Cerebellar cortex (tissue), 1 donor: ENCODE measurements at regions not wholly inside any gene's neighbourhood (a gene's known extent, or its start where the extent isn't known, plus 50 kb on each side); places are given as distances from the start of the nearest gene placed in this dataset.
"Not testable (repeated sequence)": the region's sequence is repeated elsewhere in the genome, so short reads cannot be mapped to it uniquely, and the experiment has no call there.

Source experiments
- DNase-seq: peaks from one replicate; pipeline ENCODE4 v3.0.0-alpha.2; 2015; ENCODE audit warnings: low spot score

DNA sequence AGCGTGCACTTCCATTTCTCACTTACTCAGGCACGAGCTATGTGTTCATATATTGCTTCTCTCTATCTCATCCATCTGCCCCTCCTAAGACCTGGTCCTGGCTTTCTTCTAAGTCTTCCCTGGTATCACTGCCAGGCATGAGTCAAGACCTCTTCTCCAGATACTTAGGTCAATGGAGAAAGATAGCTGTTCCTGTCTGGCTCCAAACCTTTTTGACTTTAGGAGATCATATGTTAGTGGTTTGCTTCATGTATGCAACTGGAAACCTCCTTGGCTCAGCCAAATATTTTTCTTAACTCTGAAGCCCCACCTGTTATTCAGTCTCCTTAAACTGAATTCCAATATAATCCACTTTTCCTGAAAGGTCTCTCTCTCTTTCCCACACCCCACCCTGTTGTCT is 211.6 kb upstream of the PTBP2 start:
- DNase-seq: no peak

DNA sequence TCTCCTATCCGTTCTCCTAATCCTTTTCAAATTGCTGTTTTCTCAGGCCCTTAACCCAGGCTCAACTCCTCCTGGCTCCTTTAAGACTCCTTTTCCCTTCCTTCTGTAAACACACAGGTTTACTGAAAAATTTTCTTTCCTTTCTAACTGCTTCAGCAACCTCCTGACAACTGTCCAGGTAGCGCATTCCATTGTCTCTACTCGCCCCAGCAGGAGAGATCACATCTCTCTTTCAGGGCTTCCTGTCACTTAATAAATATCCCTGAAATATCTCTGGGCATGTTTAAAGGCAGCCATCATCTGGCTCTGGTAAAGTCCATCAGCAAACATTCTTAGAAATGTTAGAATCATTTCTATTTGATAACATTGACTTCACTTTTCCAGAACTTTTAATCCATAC is 211.2 kb upstream of the PTBP2 start:
- no peak for DNase-seq

DNA sequence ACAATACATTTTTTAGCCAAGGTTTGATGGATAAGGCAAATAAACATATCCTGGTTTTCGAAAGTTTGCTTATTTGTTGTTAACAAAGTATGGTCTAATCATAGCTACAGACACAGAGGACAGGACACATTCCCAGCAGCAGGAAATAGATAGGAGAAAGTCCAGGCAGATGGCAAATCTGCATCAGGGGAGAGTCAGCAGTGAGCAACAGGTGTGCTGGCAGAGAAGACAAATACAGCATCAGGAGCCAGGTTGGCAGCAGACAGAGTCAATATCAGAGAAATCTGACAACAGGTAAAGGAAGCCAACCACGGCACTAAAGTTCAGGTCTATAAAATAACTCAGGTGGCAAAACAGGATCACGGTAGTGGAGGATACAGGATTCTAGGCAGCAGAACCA is 210.7 kb upstream of the PTBP2 start:
- DNase-seq: no peak

DNA sequence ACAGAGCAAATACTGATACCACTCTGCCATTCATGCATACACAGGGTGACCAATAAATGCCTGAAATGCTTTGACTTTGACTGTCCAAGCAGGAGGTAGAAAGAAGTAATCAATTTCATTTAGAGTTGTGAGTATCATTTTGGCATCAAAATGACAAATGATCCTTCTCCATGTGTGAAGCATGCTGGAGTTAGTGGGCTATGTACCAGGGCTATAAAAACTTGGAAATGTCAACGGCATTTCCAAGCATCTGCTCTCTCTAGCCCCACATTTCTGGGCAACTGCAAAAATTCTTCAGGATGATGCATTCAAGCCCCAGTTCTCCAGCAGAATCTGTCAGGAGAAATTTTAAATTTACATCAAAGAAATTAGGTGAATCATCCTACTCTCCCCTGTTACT is 208.4 kb upstream of the PTBP2 start:
- no peak for DNase-seq

DNA sequence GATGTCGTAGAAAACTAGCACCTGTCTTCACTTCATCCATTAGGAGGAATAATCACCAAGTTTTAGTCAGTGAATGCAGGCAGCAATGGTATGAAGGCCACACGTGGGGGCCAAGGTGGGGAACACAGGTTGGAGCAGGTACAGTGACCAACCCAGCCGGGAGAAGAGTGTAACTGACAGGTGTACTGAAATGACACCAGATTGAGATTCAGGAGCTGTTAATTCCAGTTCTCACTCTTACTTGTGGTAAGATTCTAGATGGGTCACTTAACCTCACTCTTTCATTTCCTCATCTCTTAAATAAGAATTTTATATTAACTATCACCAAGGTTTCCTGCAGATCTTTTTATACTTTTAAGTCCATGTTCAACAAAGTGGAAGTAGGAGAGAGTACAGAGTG is 206.2 kb upstream of the PTBP2 start:
- no peak for DNase-seq

DNA sequence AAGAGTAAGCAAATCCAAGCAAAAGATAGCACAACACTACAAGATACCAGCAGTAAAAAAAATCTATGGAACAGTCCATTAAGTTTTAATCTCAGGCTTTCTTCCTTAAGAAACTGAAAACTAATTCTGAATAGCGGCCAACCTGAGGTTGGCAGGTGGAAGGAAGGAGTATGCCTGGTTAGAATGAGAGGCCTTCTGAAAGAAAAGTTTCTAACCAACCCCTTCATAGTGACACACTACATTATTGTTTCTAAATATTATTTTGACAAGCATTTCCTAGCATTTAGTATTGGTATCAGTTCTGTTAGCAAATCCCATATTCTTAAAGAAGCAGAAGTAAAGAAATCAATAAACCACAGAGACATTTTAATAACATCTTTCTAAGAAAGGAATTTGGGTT is 205.7 kb upstream of the PTBP2 start:
- no peak for DNase-seq

DNA sequence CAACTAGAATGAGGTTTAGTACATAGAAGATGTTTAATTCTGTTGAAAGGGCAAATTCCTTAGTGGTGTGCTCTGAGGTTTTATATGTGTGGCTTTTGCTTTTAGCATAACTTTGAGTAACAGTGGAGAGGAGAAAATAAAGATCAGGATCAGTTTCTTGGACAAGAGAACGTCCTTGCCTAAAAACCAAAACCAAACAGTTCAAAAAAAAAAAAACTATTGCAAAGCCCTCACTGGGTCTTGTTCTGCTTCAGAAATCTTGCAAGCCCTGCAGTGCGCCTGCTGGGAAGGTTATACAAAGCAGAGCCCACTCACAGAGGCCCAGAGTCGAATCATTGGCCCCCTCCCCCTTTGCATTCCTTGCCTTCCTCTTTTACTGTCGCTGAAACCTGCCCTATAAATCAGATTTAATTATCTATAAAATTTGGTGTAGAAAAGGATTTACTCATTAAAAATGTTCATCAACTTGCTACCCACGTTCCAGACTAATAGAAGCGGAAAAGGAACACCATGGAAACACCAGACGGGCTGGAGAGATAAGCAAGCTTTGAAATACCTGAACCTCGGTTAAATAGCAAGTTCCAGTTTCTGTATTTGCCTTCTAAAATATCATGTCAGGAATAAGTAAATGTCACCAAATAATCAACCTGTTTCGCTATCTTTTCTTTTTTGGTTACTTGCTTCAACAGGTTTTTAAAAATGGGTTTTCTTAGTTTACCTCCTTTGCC is 201.6 kb upstream of the PTBP2 start:
- DNase-seq: no peak

DNA sequence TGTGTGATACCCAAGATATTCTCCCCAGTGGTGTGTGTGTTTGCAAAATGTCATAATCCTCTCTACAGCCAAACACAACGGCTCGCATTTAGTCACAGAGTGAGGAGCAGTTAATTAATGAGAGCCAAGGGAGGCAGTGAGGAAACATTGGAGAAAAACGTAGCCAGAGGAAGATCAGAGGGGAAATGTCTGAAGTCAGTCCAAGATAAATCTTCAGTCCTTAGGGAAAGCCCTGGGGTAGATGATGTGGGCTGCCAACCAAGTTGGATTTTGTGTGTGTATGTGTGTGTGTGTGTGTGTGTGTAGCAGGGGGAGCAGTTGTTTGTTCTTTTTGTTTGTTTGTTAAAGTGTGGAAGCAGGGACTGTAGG is 201.0 kb upstream of the PTBP2 start:
- no peak for DNase-seq

DNA sequence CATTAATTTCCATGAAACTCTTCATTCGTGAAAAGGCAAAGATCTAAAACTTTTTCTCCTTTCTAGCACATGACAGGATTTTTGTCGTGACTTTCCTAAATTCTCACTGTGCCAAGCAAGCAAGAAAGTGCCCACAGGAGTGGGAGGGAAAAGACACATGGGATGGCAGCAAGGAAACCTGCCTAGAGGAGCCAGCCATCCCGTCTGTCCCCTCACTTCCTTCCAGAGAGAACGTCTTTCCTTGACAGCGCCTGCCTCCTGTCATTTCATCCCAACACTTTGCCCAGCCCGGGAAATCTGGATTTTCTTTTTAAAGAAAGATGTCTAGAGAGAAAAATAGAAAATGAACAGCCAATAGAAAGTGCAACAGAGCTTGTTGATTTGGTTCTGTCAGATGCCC is 200.6 kb upstream of the PTBP2 start:
- DNase-seq: no peak

DNA sequence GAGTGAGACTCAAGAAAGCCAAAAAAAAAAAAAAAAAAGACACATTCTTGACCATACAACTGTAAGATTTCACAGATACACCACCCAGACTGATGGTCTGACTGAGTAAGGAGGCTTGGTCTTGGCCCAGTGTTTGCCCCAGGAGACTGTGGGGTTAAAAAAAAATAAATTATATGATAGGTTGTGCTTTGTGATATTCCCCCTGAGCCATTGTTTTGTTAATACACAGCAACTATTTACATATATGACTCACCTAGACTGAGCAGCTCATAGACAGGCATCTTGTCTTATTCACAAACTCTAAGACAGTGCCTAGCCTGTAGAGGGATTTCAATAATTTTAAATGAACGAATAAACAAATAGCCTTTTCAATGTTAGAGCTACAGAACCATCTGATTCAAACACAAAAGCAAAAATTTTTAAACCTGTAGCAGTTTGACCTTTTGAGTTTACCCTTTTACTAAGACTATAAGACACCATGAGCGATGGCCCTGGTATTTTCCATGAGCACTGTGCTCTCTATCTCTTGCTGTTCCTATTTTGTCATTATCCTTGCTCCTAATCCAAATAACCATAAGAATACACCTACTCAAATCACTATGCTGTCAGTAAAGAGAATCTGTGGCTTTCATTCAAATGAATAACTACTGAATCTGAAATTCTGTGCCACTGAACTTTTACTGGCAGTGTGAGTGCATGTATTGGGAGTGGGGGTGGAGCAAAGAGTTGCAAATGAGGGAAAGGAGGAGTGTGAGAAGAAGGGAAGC is 199.4 kb upstream of the PTBP2 start:
- DNase-seq: no peak

DNA sequence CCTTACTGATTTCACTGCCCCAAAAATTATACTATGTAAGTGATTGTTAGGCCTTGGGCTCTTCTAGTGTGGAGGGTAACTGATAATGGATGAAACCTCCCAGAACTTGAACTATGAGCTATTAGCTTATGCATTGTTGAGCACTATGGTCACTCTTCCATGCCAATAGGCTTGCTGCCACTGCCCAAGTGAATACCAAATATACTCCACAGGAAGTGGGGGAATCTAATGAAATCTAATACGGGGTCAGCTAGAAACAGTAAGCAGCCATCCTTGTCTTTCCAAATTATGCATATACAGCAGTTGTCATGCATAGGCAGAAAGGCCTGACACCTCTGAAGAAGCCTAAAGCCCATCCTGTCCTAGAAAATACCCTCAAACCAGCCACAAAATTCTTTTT is 198.7 kb upstream of the PTBP2 start:
- DNase-seq: no peak

DNA sequence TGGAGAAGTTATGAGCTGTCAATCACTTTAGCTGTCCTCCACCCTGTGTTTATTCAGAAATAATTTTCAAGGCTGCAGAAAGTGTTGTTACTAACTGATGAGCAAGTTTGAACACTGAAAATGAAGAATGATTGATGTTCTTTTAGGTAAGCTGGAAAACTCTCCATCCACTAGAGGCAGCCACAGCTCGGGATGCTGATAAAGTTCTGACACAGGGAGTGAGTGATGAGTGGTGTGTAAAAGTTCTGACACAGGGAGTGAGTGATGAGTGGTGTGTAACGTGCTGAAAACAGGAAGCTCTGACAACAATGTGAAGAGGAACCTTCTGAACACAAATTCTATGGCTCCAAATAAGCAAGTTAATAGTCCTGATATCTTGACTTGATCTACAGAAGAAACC is 197.5 kb upstream of the PTBP2 start:
- no peak for DNase-seq

DNA sequence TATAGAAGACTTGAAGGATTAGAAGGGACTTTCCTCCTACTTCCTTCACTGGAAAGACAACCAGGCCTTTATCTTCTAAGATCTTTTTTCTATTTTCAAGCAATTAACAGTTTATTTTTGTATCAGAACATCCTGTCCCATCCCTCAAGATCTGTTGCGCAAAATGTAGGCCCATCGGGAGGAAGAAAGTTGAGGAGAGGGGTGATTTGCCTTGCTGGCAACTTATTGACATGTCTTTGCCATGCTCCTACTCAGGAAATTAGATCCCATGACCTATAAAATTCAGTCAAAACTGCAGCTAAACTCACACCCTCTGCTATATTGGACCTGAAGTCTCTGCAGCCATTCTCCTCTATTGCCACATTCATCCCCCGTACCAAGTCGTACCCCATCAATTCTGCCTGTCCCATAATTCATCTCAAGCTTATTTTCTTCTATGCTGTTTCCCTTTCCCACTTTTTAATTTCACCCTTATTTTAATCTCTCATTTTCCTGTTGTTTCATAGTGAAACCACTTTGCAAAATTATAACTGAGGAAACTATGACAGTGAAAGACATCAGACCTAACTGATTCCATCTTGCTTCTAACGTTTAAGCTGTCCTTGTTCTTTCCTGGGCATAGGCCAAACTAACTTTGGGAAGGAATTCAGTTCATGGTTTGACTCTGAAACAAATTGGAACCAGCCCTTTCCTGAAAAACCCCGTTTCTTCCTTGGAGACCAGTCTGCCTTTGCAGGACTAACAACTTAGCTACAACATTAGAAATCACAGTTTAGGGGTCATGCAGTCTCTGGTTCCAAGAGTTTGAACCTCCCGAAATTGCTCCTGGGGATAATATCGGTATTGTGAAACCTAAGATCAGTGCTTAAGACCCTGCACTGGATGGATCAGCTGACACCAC is 195.7 kb upstream of the PTBP2 start:
- no peak for DNase-seq

DNA sequence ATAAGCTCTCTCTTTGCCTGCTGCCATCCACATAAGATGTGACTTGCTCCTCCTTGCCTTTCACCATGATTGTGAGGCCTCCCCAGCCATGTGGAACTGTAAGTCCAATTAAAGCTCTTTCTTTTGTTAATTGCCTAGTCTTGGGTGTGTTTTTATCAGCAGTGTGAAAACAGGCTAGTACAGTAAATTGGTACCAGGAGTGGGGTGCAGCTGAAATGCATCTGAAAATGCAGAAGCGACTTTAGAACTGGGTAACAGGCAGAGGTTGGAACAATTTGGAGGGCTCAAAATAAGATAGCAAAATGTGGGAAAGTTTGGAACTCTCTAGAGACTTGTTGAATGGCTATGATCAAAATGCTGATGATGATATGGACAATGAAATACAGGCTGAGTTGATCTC is 192.9 kb upstream of the PTBP2 start:
- not testable (repeated sequence) for DNase-seq

DNA sequence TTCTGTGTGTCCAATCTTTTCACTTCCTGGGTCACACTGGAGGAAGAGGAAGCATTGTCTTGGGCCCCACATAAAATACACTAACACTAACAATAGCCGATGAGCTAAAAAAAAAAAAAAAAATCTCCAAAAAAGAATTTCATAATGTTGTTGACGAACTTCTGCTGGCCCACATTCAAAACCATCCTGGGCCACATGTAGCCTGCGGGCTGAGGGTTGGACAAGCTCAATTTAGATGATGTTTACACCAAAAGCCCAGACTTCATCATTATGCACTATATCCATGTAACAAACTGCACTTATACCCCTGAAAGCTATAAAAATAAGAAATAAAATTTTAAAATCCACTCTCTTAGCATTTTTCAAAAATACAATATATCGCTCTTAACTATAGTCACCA is 187.8 kb upstream of the PTBP2 start:
- DNase-seq: no peak

DNA sequence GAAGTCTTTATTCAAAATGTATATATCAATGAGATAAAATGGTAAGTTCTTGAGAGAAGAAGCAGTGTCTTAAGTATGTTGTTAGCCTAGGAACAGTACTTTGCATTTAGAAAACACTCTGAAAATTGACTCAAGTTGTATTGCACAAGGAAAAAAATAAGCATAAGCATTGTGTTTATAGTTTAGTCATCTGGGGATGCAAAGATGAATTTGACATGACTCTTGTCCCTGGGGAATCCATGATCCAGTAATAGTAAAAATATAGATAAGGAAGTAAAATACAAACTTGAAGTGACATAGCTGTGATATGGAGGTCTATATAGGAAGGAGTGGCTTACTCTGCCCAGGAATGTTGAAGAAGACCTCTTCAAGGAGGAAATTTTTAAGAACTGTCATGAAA is 185.0 kb upstream of the PTBP2 start:
- DNase-seq: no peak

DNA sequence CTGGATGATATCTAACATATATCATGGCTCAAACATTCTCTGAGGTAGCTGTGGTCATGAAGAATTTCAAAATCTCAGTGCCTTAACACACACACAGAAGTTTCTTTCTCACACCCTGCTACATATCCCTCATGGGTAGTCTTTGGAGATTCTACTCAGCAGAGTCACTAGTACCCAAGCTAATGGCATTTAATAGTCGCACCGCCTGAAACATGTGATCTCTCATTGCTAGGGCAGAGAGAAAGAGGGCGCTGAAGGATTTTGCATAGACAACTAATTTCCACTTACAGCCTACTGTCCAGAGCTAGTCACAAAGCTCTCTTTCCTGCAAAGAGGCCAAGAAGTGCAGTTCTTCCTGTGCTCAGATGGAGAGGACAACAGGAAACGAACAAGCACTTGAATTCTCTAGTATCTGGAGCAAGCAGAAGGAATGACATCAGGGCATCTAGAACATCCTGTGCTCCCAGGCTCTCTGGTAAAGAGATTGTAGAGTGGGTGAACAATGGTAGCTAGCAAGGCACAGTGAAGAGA is 183.4 kb upstream of the PTBP2 start:
- DNase-seq: peak; percentile 17

DNA sequence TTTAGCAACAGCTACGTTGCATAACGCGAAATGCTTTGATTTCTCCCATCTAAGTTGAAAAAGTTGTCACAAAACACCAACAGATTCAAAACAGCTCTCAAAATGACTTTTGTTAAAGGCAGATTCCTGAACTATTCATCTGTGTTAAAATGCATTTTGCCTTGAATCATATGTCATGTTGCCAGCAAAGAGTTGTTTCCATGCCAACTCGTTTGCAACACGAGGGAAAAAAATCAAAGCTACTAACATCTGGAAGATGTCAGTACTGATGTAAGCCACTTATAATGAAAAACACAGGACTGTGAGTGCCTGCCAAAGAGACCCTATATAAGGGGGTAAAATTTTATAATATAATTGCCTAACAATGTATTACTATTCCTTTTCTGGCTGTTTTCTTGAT is 182.7 kb upstream of the PTBP2 start:
- no peak for DNase-seq

DNA sequence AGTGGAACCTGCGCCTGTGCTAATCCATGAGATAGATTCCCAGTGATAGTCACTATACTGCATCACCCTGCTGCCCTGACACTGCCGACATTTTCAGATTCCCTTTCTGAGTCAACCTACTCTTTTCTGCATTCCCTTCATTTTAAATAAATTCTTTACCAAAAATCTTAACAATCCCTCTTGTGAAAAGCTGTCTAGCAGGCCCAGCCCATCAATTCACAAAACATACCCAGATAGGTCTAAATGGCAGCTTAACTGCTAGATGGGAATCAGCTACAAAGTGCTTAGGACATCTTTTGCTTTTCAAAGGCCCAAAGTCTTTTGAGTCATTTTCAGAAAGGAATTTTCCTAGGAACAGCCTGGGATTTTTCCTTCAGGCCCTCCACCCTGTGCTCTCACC is 180.1 kb upstream of the PTBP2 start:
- no peak for DNase-seq

DNA sequence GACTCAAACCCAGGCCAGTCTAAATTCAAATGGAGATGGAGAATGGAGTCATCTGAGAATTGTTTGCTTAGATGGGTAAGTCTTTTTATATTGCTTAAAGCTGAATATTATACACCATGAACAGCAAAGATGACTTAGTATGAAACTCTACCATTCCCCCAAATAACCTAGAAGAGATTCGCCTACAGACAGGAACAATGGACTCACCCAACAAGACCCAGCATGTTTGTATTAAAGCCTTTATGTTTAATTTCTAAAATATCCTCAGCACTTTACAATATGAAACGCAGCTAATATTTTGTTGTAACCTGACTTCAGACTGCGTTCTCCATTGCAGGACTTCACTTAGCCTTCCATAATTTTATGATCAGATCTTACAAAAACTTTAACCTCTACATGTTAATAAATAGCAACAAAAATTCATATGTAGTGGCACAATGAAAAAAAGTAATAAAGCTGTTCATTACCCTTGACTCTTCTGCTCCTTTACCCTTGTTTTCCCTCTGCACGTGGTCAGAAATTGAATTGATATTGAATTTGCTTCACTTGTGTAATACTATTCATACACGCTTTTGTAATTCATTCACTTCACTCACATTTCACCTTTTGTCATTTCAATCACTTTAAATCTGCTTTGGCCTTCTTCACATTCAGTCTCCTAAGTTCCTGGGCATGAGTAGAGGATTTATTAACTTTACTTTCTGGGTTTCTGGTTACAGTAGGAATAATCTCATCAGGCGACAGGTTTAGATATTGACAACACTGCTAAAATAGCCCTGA is 177.3 kb upstream of the PTBP2 start:
- DNase-seq: no peak

DNA sequence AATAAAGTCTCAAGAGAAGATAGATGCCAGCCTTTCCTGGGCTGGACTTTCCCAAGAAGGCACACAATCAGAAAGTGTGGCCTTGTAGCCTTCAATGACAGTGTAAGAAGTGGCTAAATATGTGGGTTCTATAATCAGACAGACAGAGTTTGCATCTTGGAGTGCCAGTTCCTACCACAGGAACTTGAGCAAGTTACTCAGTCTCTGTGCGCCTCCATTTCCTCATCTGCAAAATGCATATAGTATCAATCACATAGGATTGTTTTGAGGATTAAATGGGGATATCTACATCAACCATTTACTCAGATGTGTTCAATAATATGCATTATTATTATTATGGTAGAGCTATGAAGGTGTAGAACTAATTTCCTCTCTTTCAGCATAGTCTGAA is 176.8 kb upstream of the PTBP2 start:
- DNase-seq: no peak
